KG1 (cell line): ENCODE measurements at regions not wholly inside any gene's neighbourhood (a gene's known extent, or its start where the extent isn't known, plus 50 kb on each side); places are given as distances from the start of the nearest gene placed in this dataset.

ENCODE experiments used
- DNase-seq: peaks from one replicate; lab custom pipeline; 2025; lab: John Stamatoyannopoulos, UW

DNA sequence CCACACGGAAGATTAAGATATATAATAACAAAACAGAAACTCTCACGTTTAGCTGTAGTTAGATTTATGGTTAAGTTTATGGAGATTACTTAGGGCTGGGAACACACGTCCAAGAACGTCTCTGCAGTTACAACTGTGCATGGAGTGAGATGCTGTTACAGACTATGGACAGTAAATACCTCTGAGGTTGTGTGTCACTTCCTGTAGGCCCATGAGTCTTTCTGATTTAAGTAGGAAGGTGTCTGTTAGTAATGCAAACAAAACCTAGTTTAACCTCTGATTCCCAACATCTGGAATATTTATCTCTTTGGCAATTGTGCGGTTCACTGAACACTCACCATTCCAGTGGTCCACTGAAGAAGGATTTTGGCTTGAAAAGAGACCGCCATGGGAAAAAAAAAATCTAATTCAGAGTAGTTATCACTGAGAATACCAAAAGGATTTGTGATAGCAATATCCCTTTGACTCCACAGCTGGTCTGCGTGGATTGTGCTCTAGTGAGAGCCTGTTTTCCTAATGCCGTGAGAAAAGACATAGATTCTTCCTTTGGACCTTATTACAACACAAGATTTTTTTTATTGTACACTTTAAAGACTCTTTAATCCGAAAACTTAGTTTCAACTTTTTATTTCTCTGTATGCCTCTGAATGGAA, 478.2 kb upstream of the CITED2 start:
- no peak for DNase-seq

DNA sequence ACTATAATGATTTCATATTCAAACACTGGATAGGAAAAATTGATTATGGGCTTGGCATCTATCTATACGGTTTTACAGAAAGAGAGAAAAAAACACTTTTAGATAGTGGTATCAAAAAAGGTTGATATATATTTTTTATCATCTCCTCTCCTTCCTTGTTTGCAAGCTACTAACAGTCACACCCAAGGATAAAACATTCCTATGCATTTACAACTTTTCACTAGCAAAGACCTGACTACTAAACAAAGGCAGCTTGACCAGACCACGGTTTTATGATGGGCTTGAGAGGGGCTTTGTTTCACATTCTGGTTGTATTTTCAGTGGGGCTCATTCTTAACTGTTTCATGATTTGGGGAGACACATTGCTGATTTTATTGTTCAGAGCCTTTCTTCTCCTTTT, 477.6 kb upstream of the CITED2 start:
- DNase-seq: no peak

DNA sequence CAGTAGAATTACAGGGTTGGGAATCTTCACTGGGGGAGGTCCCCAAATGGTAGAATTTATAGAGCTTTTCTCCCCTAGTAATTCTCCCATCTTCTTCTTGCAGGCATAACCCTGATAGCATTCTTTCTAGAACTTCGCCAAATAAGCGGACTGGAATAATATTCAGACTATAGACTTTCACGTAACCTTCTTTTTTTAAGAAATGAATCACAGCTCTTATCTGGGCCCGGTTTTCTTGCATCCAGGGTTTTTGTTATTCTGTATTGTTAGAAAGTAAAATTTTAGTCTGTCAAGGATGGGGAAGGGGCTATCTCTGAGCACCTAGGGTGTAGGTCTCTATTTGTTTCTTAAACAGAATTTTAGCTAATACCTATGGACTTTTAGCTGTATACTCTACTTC, 476.8 kb upstream of the CITED2 start:
- no peak for DNase-seq

DNA sequence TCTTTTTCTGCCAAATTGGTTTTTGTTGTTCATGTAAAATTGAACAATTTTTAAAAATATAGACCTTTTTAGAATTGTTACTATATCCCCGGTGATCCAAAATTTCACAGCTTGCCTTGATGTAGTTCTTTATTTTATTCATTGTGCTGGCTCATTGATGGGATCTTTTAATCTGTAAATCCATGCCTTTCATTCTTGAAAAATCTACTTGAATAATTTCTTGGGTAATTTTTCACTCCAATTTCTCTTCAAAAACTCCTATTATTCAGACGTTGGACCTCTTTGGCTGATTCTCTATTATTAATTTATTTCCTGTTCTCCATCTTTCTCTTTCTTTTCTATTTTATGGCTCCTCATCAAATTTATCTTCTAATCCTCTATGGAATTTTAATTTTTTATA, 476.1 kb upstream of the CITED2 start:
- no peak for DNase-seq

DNA sequence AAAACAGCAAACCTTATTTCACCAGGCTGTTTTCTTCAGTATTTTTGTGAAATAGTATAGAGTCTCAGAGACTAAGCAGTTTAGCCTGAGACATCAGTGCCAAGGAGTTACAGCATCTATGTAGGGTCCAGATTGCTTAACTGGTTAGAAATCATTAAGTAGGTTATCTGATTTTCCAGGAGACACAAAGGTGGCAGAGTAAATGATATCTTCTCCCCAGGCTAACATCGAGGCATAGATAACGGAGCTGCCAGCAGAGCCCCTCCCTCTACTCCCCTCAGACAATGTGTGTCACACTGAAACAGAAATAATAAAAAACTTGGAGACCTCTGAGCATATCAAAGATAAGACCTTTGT, 473.0 kb upstream of the CITED2 start:
- no peak for DNase-seq

DNA sequence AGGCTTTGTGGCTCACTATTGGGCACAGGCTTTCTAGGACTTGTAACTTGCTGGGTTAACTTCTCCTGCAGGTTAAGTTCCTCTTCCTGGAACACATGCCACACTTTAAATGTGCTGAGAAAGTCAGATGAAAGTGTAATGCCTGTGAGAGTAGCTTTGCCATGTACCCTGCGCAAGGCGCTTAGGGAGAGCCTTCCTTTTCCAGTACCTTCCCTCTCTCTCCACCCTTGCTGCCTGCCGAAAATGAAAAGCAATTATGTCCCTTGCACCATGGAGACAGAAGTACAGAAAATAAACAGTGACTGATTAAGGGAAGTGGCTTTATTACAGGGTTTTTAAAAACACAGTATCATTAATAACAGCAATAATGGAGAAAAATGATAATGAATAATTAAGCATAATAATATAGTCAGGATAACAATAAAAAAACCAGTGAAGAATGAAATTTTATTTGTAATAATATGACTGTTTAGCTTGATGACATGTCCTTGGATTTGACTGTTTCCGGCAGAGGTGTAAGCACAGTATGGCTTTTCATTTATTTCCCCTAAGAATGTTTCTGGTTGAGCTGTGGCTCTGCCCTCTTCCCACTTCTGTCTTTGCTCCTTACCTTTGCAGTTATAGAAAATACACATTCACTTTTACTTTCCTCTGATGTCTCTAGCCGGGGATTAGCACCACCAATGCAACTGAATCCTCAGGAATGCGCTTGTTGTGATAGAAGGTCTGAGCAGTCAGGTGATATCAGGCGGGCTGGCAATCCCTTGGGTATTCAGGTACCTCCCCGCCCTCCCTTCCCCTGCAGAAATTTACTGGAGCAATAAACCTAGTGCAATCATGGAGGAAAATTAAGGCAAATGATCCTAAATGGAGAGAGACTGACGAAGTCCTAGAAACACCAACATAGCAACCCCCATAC, 472.3 kb upstream of the CITED2 start:
- peak; percentile 32 for DNase-seq

DNA sequence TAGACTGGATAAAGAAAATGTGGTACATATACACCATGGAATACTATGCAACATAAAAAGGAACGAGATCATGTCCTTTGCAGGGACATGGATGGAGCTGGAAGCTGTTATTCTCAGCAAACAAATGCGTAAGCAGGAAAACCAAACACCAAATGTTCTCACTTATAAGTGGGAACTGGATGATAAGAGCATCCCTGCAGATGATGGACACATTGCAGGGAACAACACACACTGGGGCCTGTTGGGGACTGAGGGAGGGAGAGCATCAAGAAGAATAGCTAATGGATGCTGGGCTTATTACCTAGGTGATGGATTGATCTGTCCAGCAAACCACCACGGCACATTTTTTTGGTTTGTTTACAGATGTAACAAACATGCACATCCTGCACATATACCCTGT, 470.5 kb upstream of the CITED2 start:
- DNase-seq: no peak

DNA sequence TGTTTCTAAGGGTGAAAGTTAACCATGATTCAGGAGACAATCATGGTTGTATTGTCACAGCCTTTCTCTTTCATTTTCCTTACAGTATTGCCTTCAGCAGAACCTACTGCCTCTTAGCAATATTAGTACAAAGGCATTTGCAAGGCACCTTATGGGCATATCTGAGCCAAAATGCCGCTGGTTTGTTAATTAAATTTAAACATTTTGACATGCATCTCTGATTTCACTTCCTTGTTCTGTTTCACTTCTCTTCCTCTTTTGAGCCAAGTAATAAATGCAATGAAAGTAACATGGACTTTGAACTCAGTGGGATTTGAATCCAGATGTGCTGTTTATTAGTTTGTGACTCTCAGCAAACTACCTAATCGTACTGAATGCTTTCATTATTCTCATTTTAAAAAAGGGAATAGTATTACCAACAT, 467.4 kb upstream of the CITED2 start:
- DNase-seq: no peak

DNA sequence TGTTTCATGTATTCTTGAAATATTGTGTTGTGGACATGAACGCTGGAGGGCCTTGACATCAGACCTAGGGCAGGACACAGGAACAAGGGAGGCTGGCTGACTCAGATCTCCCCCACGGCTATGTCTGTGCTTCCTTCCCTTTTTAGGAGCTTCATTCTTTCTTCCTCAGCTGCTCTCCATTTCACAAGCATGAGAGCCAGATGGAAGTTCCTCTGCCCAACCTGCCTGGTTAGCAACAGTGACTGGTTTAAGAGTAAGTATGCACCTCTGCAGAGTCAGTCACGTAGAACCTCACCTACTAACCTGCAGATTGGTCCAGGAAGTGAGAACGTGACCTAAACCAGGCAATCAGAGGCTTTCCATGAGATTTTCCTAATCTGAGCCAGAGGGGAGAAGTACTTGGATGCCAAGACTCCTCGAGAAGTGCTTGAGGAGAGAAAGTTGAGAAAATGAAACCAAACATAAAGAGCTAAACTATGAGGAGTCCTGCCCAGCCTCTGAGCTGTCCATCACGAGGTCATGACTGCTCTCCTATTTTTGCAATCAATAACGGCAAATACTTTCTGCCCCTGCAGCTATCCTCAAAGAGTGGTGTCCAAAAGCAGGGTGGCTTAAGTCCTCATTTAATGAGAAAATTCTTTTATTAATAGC, 465.2 kb upstream of the CITED2 start:
- peak; percentile 37 for DNase-seq

DNA sequence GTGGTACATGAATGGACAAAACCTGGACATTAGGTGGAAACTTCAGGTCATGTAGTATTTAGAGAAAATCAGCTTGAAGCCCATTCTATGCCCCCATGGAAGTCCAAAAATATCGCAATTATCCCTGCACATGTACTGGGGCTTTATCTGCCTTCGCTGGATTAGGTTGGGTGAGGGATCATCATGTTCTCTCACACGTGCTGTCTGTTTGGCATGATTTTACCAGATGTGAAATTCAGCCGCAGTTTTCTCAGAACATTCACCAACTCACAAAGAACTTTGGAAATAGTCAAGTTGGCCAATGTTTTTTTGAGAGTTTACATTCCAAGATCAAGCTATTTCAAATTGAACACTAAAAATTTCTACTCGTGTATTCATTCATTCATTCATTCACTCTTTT, 459.8 kb upstream of the CITED2 start:
- no peak for DNase-seq

DNA sequence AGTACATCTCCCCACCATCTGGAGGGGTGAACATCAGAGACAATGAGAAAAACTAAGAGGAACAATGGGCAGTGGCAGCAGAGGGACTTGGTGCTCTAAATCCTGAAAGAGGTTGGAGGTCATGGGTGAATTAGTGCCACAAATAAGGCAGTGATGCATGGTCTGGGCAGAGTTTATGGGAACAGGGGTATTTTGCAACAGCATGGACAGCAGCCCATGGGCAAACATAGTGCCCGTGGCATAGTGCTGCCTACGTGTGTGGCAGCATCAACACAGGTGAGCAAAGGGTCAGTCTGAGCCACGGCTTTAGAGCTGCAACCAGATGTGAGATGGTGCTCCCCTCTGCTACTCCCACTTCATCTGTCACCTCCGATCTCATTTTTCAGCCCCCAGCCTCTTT, 459.1 kb upstream of the CITED2 start:
- DNase-seq: no peak

DNA sequence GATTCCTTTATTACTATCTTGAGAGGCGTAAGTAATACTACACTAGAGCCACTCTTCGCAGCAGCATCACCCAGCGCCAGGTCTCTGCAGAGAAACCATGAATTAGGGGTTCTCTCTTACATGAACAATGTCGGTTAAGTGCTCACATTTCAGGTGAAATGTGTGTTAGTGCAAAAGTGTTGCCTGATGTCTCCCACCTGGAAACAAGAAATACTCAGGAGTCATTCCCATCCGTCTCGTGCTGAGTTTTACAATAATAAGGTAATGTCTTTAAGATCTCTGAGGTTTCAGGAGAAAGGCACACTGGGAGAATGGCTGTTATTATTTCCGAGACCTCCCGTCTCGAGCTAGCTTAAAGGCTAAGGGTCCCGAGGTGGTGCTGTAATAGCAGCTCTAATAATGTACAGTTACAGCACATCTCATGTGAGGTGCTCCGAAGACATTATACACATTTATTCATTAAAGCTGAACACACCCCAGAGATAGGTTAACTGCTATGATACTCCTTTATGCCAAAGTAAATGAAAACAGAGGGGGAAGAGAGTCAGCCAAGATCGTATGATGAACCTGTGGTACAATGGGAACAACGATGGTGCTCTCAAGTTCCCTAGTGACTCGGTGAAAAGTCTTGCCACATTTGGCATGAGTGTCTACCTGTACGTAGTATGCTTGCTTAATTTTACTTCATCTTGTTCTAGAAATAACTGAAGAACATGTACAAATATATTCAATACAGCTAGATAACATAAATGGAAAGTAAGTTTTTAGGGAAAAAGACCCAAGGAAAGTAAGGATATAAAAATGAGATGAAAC, 458.3 kb upstream of the CITED2 start:
- DNase-seq: no peak

DNA sequence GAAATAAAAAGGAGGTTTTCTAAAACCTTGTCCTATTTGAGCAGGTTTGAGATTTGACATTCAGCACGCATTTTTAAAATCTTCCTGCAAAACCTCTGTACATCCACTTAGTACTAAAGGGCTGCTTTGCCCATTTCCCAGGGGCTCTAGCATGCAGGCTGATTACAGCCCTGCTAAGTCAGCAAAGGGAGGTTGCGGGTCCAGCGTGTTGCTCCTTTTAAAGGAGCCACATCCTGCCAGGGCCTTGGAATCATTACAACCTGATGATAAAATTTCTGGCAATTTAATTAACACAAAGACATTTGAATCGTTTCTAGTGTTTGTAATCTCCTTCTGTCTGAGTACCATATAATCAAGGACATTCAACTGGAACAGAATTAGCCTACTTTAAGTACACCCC, 455.1 kb upstream of the CITED2 start:
- no peak for DNase-seq

DNA sequence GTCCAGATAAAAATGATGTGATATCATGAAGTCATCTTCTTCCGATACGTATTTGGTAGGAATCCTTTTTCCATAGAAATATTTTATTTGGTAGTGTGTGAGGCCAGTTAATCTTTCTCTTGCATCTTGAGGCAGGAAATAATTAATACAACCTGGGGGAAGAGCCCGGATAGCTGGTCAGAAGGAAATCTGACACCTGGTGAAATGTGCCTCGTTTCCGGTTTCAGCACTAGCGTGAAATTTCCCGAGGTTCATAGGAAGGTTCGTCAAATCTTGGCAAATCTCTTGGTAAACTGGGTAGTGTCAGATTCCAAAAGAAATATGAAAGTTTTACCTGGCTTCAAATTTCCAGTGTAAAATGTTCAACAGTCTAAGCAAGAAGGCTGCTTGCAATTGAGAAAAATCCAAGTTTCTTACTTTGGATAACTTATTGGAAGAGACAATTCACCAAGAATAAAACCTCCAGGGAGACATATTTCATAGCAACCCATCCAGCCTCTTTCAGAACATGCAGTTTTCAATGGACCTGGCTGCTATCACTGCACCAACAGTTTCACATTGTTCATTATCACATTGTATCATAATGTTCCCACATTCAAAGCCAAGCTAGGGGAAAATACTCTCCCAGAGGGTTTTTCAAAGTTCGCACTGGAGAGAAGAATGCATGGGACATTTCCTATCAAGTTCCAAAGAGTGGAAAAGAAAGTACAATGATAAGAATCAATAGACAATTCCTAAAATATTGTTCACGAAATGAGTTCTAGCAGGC, 454.5 kb upstream of the CITED2 start:
- DNase-seq: no peak

DNA sequence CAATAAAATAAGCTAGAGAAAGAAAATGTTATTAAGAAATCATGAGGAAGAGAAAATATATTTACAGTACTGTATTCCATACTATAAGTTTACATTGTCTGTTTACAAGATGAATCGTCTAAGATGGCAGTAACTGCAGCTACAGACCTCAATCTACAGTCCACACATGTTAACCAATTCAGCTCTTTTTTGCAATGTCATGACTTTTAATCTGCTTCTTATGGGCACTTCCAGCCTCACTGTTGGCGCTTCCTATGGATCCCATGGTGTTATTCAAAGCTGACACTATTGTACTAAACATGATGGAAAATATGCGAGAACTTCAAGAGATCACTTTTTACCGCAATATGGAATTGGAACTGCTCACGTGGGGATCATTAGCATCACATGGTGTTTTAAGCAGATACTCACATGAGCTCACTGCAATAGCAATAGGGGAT, 451.5 kb upstream of the CITED2 start:
- no peak for DNase-seq

DNA sequence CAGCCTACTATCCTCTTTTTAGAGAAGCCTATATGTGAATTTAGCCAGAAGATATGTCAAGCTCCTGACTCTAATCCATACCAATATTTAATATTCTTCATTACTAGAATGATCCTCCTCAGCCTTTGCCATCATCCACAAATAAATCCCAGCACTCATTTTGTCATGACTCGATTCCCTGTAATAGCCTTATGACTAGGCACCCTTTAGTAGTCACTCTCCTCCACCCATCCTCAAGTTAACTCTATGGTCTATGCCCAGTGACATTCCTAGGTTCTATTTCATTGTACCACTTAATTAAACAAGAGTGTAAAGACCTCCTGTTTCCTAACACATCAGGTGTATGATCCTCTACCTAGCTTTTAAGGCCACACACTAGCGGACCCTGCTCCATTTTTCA, 450.4 kb upstream of the CITED2 start:
- no peak for DNase-seq

DNA sequence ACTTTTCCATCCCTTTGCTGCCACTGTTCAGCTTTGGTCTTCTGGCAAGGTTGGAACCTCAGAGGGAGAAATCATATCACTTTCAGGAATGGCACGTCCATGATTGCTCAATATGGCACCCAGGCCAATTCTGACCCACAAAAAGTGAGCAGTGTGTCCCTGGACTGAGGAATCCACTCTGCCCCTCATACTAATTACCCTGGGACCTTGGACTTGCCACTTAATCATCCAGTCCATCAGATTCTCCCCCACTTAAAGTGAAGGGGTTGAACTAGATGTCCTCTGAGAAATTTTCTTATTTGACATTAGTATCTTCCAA, 449.3 kb upstream of the CITED2 start:
- DNase-seq: no peak

DNA sequence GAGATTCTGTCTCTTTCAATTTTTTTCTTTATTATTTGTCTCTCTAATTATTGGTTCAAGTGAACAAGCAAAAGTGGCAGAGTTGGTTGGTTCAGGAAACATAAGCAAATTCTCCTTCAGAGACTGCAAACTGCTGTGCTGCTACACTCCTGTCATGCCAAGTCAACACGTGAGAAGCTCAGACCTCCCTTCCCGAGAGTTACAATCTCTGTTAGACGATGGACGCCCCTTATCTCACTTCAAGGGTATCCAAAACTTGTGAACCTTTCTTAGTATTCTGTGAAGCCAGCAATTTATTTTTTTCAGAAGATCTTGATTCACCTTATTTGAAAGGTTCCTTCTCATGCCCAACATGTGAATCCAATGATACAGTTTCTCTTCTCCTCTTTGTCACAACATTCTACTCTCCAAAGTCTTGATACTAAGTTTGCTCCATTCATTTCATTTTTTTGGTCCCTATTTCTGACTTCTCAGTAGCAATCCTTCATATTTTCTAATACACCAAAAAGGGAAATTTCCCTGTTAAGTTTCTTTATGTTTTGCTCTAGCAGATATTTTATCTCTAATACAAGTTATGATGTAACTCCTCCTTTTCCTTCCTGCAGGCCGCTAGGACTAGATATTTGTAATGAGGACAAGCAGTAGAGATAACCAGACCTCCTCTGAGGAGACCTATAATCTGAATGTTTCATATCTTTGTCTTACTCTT, 448.8 kb upstream of the CITED2 start:
- DNase-seq: no peak

DNA sequence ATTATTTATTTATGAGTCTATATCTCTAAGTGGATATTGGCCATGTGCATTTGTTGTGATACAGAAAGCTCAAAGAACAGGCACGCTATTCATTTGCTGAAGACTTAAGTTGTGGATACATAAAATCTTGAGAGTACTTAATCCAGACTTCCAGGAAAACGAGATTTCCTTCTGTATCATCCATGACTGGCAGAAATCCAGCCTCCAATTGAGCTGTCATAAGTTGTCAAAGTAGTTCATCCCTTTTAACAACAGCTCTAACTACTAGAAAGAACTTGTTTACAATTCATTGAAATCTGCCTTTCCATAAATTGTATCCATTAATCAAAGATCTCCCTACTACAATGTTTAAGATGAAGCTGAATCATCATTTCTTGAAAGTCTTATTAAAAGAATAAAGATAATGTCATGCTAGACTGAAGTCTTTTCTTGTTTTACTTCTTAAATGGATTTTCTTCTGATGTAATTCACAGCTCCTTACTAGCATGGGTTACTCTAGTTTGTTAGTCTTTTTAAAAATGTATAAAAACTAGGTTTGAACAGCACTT, 447.3 kb upstream of the CITED2 start:
- no peak for DNase-seq

DNA sequence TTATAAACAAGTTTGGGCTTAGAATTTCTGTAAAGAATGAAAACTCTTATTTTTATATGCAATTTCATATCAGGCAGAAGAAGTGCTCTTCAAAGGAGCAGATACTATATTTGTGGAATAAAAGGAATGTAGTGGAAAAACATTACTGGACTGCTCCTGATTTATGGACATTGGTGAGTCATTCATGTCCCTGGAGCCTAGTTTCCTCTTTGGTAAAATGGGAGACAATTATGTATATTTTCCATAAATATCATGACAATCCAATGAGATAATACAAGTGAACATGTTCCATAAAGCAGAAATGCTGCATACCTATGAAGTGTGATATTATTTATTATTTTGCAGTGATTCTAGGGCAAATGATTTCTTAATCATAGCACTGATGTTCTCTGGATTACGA, 445.8 kb upstream of the CITED2 start:
- DNase-seq: no peak

DNA sequence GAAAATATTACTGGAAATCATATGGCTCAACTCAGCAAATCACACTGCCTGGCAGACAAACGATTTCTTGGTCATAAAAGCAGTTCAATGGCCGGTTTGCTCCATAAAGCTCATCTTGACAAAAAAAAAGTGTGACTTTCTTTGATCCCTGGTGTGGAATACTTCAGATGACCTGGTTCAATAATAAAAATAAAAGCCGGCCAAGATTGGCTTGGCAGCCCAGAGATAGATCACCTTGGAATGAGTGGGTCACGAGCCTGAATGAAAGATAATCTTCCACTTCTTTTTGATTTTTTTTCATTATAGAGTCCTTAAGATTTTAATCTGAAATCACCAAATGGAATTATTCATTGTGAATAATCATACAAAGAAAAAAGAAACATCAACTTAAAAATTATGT, 445.3 kb upstream of the CITED2 start:
- DNase-seq: no peak
